Upper lobe of right lung (tissue), 1 donor: ENCODE measurements at regions not wholly inside any gene's neighbourhood (a gene's known extent, or its start where the extent isn't known, plus 50 kb on each side); places are given as distances from the start of the nearest gene placed in this dataset.

Experiments used
- ATAC-seq: fragments of 200-7000 bp; cut with Tn5 transposase; one replicate; pipeline ENCODE4 v1.9.1; 2020; ENCODE audit warnings: mild to moderate bottlenecking, moderate library complexity
- DNase-seq: peaks from one replicate; pipeline ENCODE4 v3.0.0-alpha.2; 2020
- H3K27ac ChIP-seq: fragments of 200-600 bp; one replicate; pipeline ENCODE4 v1.8.0; 2022
- H3K27me3 ChIP-seq: fragments of 200-600 bp; one replicate; pipeline ENCODE4 v1.8.0; 2022; ENCODE audit warnings: mild to moderate bottlenecking
- H3K36me3 ChIP-seq: fragments of 200-600 bp; one replicate; pipeline ENCODE4 v1.8.0; 2022
- H3K4me1 ChIP-seq: fragments of 200-600 bp; one replicate; pipeline ENCODE4 v1.8.0; 2022
- H3K4me3 ChIP-seq: fragments of 200-600 bp; one replicate; pipeline ENCODE4 v1.8.0; 2022; ENCODE audit warnings: mild to moderate bottlenecking
- H3K9me3 ChIP-seq: fragments of 200-600 bp; one replicate; pipeline ENCODE4 v1.8.0; 2022
- CTCF ChIP-seq: fragments of 200-600 bp; IDR thresholded peaks from one replicate; pipeline ENCODE4 v1.8.0; 2022; ENCODE audit warnings: antibody characterized with exemption
- intact Hi-C: fragments of 100-400 bp; cut with DNase I; formaldehyde crosslinking; loops from one replicate; pipeline ENCODE4 v1.11.0; 2022
- donor health status: DM: no; HTN: yes; CAD: no; lungs with severe emphysema.

GRCh38 chr16:18072161-18072560, 264.4 kb downstream of the NPIPA8 start:
- intact Hi-C loops, result no loop called here
- DNase-seq, result no peak
- no peaks in the 10 kb centered on the region for H3K27me3 ChIP-seq
- H3K36me3 ChIP-seq, result no peaks in the 10 kb centered on the region
- H3K9me3 ChIP-seq, result no peaks in the 10 kb centered on the region
- H3K27ac ChIP-seq, result no peak overlapping the region
- no peak for TF ChIP-seq CTCF
- ATAC-seq, result no peak
- H3K4me3 ChIP-seq, result no peak overlapping the region
- H3K4me1 ChIP-seq, result no peaks in the 10 kb centered on the region

- Histone ChIP-seq H3K36me3 (no peaks in the 10 kb centered on the region), H3K4me1 (no peaks in the 10 kb centered on the region), H3K27me3 (no peaks in the 10 kb centered on the region), H3K9me3 (no peaks in the 10 kb centered on the region), H3K4me3 (no peak overlapping the region), H3K27ac (no peak overlapping the region)
- no peak for ATAC-seq
- no peak for DNase-seq
- TF ChIP-seq CTCF, result no peak
- intact Hi-C loops, result no loop called here
Observed at GRCh38 chr16:18069683-18070082, 266.9 kb downstream of the NPIPA8 start.

- Histone ChIP-seq H3K36me3 (no peaks in the 10 kb centered on the region), H3K4me3 (no peak overlapping the region), H3K4me1 (no peaks in the 10 kb centered on the region), H3K27ac (no peak overlapping the region), H3K27me3 (no peaks in the 10 kb centered on the region), H3K9me3 (no peaks in the 10 kb centered on the region)
- no peak for ATAC-seq
- intact Hi-C loops, result no loop called here
- DNase-seq, result no peak
- no peak for TF ChIP-seq CTCF
Observed at GRCh38 chr16:18068477-18068876, 268.1 kb downstream of the NPIPA8 start.

GRCh38 chr16:18062713-18063112, 273.8 kb downstream of the NPIPA8 start:
- intact Hi-C loops, result no loop called here
- peaks cover 10% of the 10 kb centered on the region for H3K27me3 ChIP-seq
- no peak overlapping the region for H3K27ac ChIP-seq
- ATAC-seq (no peak), DNase-seq (no peak)
- no peak overlapping the region for H3K4me3 ChIP-seq
- no peaks in the 10 kb centered on the region for H3K4me1 ChIP-seq
- no peak for TF ChIP-seq CTCF
- no peaks in the 10 kb centered on the region for H3K9me3 ChIP-seq
- no peaks in the 10 kb centered on the region for H3K36me3 ChIP-seq

GRCh38 chr16:18060351-18060750, 276.2 kb downstream of the NPIPA8 start:
- peaks cover 10% of the 10 kb centered on the region for H3K27me3 ChIP-seq
- intact Hi-C loops, result no loop called here

More at GRCh38 chr16:18060351-18060750, 276.2 kb downstream of the NPIPA8 start:
- no peak for DNase-seq
- ATAC-seq, result no peak
- no peaks in the 10 kb centered on the region for H3K36me3 ChIP-seq
- H3K4me3 ChIP-seq, result no peak overlapping the region
- H3K9me3 ChIP-seq, result no peaks in the 10 kb centered on the region
- no peaks in the 10 kb centered on the region for H3K4me1 ChIP-seq
- H3K27ac ChIP-seq, result no peak overlapping the region
- no peak for TF ChIP-seq CTCF
